PC-3 (cell line): ENCODE measurements at regions not wholly inside any gene's neighbourhood (a gene's known extent, or its start where the extent isn't known, plus 50 kb on each side); places are given as distances from the start of the nearest gene placed in this dataset.

Experiments
- EZH2 ChIP-seq: fragments of 300-600 bp; sonication (generic); IDR thresholded peaks from one replicate; pipeline ENCODE4 v1.6.1; 2017; ENCODE audit warnings: antibody characterized with exemption, mild to moderate bottlenecking, low read length; ENCODE audit not compliant: unreplicated experiment
- TF ChIP-seq, protein P1 (sequence below): fragments of 300-600 bp; sonication (generic); conservative IDR thresholded peaks from 2 replicates; pipeline ENCODE4 v1.5.1; 2017; ENCODE audit warnings: antibody characterized with exemption, low read depth, mild to moderate bottlenecking, low read length

- TF ChIP-seq, protein P1, sequence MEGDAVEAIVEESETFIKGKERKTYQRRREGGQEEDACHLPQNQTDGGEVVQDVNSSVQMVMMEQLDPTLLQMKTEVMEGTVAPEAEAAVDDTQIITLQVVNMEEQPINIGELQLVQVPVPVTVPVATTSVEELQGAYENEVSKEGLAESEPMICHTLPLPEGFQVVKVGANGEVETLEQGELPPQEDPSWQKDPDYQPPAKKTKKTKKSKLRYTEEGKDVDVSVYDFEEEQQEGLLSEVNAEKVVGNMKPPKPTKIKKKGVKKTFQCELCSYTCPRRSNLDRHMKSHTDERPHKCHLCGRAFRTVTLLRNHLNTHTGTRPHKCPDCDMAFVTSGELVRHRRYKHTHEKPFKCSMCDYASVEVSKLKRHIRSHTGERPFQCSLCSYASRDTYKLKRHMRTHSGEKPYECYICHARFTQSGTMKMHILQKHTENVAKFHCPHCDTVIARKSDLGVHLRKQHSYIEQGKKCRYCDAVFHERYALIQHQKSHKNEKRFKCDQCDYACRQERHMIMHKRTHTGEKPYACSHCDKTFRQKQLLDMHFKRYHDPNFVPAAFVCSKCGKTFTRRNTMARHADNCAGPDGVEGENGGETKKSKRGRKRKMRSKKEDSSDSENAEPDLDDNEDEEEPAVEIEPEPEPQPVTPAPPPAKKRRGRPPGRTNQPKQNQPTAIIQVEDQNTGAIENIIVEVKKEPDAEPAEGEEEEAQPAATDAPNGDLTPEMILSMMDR: no peak
- no peak for TF ChIP-seq EZH2
Measured at GRCh38 chr14:100425429-100425827, 102.3 kb downstream of the SLC25A47 start.
